HL-60 (cell line): ENCODE measurements at regions not wholly inside any gene's neighbourhood (a gene's known extent, or its start where the extent isn't known, plus 50 kb on each side); places are given as distances from the start of the nearest gene placed in this dataset.

Source experiments
- DNase-seq, 2 experiments: peaks; one replicate each; pipeline ENCODE4 v3.0.0-alpha.2; 2010 to 2020; ENCODE audit warnings: low read depth in 1 of 2, low spot score in 1 of 2
- H3K27ac ChIP-seq: fragments of 250-450 bp; sonication (Bioruptor Pico); replicated peaks from 2 replicates; pipeline ENCODE4 v1.5.1; 2020; ENCODE audit warnings: mild to moderate bottlenecking, moderate library complexity
- H3K27me3 ChIP-seq: fragments of 250-450 bp; sonication (Bioruptor Pico); 2 replicates; pipeline ENCODE4 v1.5.1; 2021; ENCODE audit warnings: mild to moderate bottlenecking, moderate library complexity; ENCODE audit not compliant: insufficient read depth, poor library complexity, severe bottlenecking
- H3K4me3 ChIP-seq: replicated peaks from 2 replicates; pipeline ENCODE4 v1.5.1; 2011; ENCODE audit warnings: mild to moderate bottlenecking, control low read depth, low read length; ENCODE audit not compliant: insufficient read depth
- GABPA ChIP-seq: IDR thresholded peaks from 2 replicates; pipeline ENCODE4 v1.6.1; 2012; ENCODE audit warnings: low read depth
- POLR2AphosphoS5 ChIP-seq: IDR thresholded peaks from 2 replicates; pipeline ENCODE4 v1.6.1; 2012; ENCODE audit warnings: low read depth
- SPI1 ChIP-seq: IDR thresholded peaks from 2 replicates; pipeline ENCODE4 v1.6.1; 2012; ENCODE audit warnings: low read depth, mild to moderate bottlenecking, borderline replicate concordance
- TF ChIP-seq, protein P1 (sequence below): IDR thresholded peaks from 2 replicates; pipeline ENCODE4 v1.6.1; 2012; ENCODE audit warnings: low read depth; ENCODE audit not compliant: insufficient replicate concordance
- TF ChIP-seq, protein P2 (sequence below): IDR thresholded peaks from one replicate; pipeline ENCODE4 v1.5.1; 2011; ENCODE audit warnings: low read length, control low read depth, inconsistent platforms; ENCODE audit not compliant: insufficient read depth

DNA sequence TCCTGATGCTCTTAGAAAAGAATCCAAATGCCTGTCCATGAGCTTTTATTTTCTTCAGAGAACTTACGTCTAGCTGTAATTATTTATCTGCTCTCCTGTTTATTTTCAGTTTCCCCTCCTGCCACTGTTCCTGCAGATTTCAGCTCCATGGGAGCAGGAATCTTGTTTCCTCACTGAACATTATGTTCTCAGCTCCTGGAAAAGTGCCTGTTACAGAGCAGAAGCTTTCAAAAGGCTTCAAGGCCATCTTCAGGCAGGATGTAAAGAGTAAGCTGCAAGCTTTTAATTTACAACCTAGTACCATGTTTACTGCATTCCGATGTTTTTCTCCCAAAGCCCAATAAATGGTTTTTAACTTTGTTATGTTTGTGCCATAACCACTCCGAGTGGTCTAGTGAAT lies 98.4 kb upstream of the BTG1 start:
- H3K4me3 ChIP-seq = no peak overlapping the region
- no peaks in the 10 kb centered on the region for H3K27me3 ChIP-seq
- TF ChIP-seq, protein P1, sequence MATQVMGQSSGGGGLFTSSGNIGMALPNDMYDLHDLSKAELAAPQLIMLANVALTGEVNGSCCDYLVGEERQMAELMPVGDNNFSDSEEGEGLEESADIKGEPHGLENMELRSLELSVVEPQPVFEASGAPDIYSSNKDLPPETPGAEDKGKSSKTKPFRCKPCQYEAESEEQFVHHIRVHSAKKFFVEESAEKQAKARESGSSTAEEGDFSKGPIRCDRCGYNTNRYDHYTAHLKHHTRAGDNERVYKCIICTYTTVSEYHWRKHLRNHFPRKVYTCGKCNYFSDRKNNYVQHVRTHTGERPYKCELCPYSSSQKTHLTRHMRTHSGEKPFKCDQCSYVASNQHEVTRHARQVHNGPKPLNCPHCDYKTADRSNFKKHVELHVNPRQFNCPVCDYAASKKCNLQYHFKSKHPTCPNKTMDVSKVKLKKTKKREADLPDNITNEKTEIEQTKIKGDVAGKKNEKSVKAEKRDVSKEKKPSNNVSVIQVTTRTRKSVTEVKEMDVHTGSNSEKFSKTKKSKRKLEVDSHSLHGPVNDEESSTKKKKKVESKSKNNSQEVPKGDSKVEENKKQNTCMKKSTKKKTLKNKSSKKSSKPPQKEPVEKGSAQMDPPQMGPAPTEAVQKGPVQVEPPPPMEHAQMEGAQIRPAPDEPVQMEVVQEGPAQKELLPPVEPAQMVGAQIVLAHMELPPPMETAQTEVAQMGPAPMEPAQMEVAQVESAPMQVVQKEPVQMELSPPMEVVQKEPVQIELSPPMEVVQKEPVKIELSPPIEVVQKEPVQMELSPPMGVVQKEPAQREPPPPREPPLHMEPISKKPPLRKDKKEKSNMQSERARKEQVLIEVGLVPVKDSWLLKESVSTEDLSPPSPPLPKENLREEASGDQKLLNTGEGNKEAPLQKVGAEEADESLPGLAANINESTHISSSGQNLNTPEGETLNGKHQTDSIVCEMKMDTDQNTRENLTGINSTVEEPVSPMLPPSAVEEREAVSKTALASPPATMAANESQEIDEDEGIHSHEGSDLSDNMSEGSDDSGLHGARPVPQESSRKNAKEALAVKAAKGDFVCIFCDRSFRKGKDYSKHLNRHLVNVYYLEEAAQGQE = no peak
- TF ChIP-seq SPI1 (no peak), GABPA (no peak), POLR2AphosphoS5 (no peak)
- TF ChIP-seq, protein P2, sequence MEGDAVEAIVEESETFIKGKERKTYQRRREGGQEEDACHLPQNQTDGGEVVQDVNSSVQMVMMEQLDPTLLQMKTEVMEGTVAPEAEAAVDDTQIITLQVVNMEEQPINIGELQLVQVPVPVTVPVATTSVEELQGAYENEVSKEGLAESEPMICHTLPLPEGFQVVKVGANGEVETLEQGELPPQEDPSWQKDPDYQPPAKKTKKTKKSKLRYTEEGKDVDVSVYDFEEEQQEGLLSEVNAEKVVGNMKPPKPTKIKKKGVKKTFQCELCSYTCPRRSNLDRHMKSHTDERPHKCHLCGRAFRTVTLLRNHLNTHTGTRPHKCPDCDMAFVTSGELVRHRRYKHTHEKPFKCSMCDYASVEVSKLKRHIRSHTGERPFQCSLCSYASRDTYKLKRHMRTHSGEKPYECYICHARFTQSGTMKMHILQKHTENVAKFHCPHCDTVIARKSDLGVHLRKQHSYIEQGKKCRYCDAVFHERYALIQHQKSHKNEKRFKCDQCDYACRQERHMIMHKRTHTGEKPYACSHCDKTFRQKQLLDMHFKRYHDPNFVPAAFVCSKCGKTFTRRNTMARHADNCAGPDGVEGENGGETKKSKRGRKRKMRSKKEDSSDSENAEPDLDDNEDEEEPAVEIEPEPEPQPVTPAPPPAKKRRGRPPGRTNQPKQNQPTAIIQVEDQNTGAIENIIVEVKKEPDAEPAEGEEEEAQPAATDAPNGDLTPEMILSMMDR = no peak
- H3K27ac ChIP-seq = no peak overlapping the region
- DNase-seq = no peak

DNA sequence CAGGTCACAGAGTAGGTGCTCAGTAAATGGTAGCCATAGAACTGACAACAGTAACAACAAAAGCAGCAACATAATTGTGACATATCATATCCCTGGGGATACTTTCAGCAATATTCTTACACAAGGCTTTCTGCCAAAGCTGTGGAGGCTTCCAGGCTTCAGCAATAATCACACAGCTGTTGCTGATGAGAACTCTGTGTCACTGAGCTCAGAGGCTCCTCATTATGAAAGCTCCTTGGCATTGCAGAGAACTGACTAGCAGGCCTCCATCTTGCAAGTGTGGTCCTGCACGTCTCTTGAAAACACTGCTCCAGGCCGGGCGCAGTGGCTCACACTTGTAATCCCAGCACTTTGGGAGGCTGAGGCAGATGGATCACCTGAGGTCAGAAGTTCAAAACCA lies 97.3 kb upstream of the BTG1 start:
- TF ChIP-seq, protein P1 = no peak
- TF ChIP-seq, protein P2 = no peak
- TF ChIP-seq GABPA (no peak), SPI1 (no peak), POLR2AphosphoS5 (no peak)
- no peaks in the 10 kb centered on the region for H3K27me3 ChIP-seq
- no peak overlapping the region for H3K4me3 ChIP-seq
- H3K27ac ChIP-seq = no peak overlapping the region
- no peak for DNase-seq

DNA sequence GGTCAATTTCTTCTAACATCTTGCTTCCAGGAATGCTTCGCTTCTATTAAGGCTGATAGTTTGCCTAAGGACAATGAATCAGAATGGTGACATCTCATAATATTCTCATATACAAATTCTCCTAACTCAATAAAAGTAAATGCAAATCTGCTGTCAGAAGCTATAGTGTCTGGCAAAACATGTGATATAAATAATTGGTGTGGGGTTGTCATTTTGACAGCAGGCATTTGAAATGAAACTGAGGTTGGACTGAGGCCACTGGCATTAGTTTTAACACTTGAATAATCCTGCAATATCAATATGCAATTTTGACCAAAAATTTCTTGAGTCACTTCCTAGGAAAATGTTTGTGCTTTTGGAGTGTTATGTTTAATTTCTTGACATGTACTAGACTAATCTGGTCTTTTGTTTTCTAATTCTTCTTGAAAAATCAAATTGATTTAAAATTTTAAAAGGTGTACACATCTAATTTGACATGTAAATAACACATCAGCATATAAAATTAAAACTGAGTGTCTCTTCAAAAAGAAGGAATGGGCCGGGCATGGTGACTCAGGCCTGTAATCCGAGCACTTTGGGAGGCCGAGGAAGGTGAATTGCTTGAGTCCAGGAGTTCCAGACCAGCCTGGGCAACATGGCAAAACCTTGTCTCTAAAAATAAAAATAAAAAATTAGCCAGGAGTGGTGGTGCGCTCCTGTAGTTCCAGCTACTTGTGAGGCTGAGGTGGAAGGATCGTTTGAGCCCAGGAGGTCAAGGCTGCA lies 92.3 kb upstream of the BTG1 start:
- no peak for TF ChIP-seq POLR2AphosphoS5
- TF ChIP-seq, protein P2 = no peak
- TF ChIP-seq, protein P1 = no peak
- TF ChIP-seq GABPA = no peak
- no peak for TF ChIP-seq SPI1
- H3K27me3 ChIP-seq = no peaks in the 10 kb centered on the region
- no peak overlapping the region for H3K27ac ChIP-seq
- no peak overlapping the region for H3K4me3 ChIP-seq
- no peak for DNase-seq
